ENCODE measurements at regions not wholly inside any gene's neighbourhood (a gene's known extent, or its start where the extent isn't known, plus 50 kb on each side); places are given as distances from the start of the nearest gene placed in this dataset.

GRCh38 chr10:47243356-47243755 lies 56.6 kb upstream of the GDF10 start:
- no peak for TF ChIP-seq POLR2A (IDR thresholded peaks at IDR 0.05)
- TF ChIP-seq EP300 (IDR thresholded peaks at IDR 0.05) = no peak
